ENCODE measurements at regions not wholly inside any gene's neighbourhood (a gene's known extent, or its start where the extent isn't known, plus 50 kb on each side); places are given as distances from the start of the nearest gene placed in this dataset.

- TF ChIP-seq GATA1 (IDR thresholded peaks at IDR 0.05; ENCODE audit: low read depth, low read length) = no peak
- no peak for TF ChIP-seq POLR2A (IDR thresholded peaks at IDR 0.05; ENCODE audit: low read length)
- no peak for DNase-seq
Observed at GRCh38 chr1:222897527-222898190, 82.8 kb downstream of the DISP1 start.

- TF ChIP-seq GATA1 (IDR thresholded peaks at IDR 0.05; ENCODE audit: low read depth, low read length) = no peak
- no peak for TF ChIP-seq POLR2A (IDR thresholded peaks at IDR 0.05; ENCODE audit: low read length)
- DNase-seq = no peak
Observed at GRCh38 chr1:222898191-222898527, 83.3 kb downstream of the DISP1 start.

GRCh38 chr1:222899471-222899870 lies 84.6 kb downstream of the DISP1 start:
- no peak for DNase-seq
- TF ChIP-seq GATA1 (IDR thresholded peaks at IDR 0.05; ENCODE audit: low read depth, low read length) = no peak

GRCh38 chr1:222904451-222904850 lies 89.6 kb downstream of the DISP1 start:
- TF ChIP-seq GATA1 (IDR thresholded peaks at IDR 0.05; ENCODE audit: low read depth, low read length) (no peak), POLR2A (IDR thresholded peaks at IDR 0.05; ENCODE audit: low read length) (no peak)
- no peak for DNase-seq

GRCh38 chr1:222905151-222905550 lies 90.3 kb downstream of the DISP1 start:
- DNase-seq = no peak
- no peak for TF ChIP-seq POLR2A (IDR thresholded peaks at IDR 0.05; ENCODE audit: low read length)
- no peak for TF ChIP-seq GATA1 (IDR thresholded peaks at IDR 0.05; ENCODE audit: low read depth, low read length)

GRCh38 chr1:222906271-222906739 lies 91.5 kb downstream of the DISP1 start:
- DNase-seq = peak in 1 of 2 experiments; percentile 9

- TF ChIP-seq GATA1 (IDR thresholded peaks at IDR 0.05; ENCODE audit: low read depth, low read length) = no peak
- no peak for TF ChIP-seq POLR2A (IDR thresholded peaks at IDR 0.05; ENCODE audit: low read length)
- DNase-seq = no peak
Observed at GRCh38 chr1:222909586-222909985, 94.7 kb downstream of the DISP1 start.

- TF ChIP-seq GATA1 (IDR thresholded peaks at IDR 0.05; ENCODE audit: low read depth, low read length) (no peak), POLR2A (IDR thresholded peaks at IDR 0.05; ENCODE audit: low read length) (no peak)
- DNase-seq = no peak
Observed at GRCh38 chr1:222910699-222911098, 95.9 kb downstream of the DISP1 start.

GRCh38 chr1:222911866-222912265 lies 97.0 kb downstream of the DISP1 start:
- no peak for DNase-seq
- TF ChIP-seq POLR2A (IDR thresholded peaks at IDR 0.05; ENCODE audit: low read length) (no peak), GATA1 (IDR thresholded peaks at IDR 0.05; ENCODE audit: low read depth, low read length) (no peak)

GRCh38 chr1:222912730-222913129 lies 97.9 kb downstream of the DISP1 start:
- no peak for DNase-seq

GRCh38 chr1:222914861-222915632 lies 100.2 kb downstream of the DISP1 start:
- no peak for DNase-seq
- TF ChIP-seq POLR2A (IDR thresholded peaks at IDR 0.05; ENCODE audit: low read length) (no peak), GATA1 (IDR thresholded peaks at IDR 0.05; ENCODE audit: low read depth, low read length) (no peak)

More at GRCh38 chr1:222912730-222913129, 97.9 kb downstream of the DISP1 start:
- no peak for TF ChIP-seq GATA1 (IDR thresholded peaks at IDR 0.05; ENCODE audit: low read depth, low read length)
- TF ChIP-seq POLR2A (IDR thresholded peaks at IDR 0.05; ENCODE audit: low read length) = no peak

GRCh38 chr1:222916100-222916499 lies 101.3 kb downstream of the DISP1 start:
- no peak for TF ChIP-seq POLR2A (IDR thresholded peaks at IDR 0.05; ENCODE audit: low read length)
- TF ChIP-seq GATA1 (IDR thresholded peaks at IDR 0.05; ENCODE audit: low read depth, low read length) = no peak

GRCh38 chr1:222918801-222919477 lies 104.1 kb downstream of the DISP1 start:
- TF ChIP-seq POLR2A (IDR thresholded peaks at IDR 0.05; ENCODE audit: low read length) = no peak
- no peak for TF ChIP-seq GATA1 (IDR thresholded peaks at IDR 0.05; ENCODE audit: low read depth, low read length)
- DNase-seq = no peak

More at GRCh38 chr1:222916100-222916499, 101.3 kb downstream of the DISP1 start:
- no peak for DNase-seq

GRCh38 chr1:222919478-222919865 lies 104.6 kb downstream of the DISP1 start:
- DNase-seq = no peak
- no peak for TF ChIP-seq GATA1 (IDR thresholded peaks at IDR 0.05; ENCODE audit: low read depth, low read length)
- no peak for TF ChIP-seq POLR2A (IDR thresholded peaks at IDR 0.05; ENCODE audit: low read length)

Data from erythroblast (primary cell).